OCI-LY7 (cell line): ENCODE measurements at regions not wholly inside any gene's neighbourhood (a gene's known extent, or its start where the extent isn't known, plus 50 kb on each side); places are given as distances from the start of the nearest gene placed in this dataset.

ENCODE experiments used
- BruUV-seq: library from RNA; stranded (reverse); fragments of 400-500 nt; replicated peaks from 2 replicates; lab custom pipeline; 2021; lab: Mats Ljungman, UMichigan
- CTCF ChIA-PET: fragments of 300-600 bp; sonication (Branson Sonifier 250); formaldehyde crosslinking; loops from one replicate; lab custom pipeline; 2022; ENCODE audit warnings: antibody characterized with exemption; ENCODE audit not compliant: unreplicated experiment; lab: Charles Lee
- POLR2A ChIA-PET: fragments of 300-600 bp; sonication (Branson Sonifier 250); formaldehyde crosslinking; loops from one replicate; lab custom pipeline; 2022; ENCODE audit warnings: antibody characterized with exemption; lab: Charles Lee
- DNase-seq: peaks from one replicate; pipeline ENCODE4 v3.0.0-alpha.2; 2015; ENCODE audit warnings: low spot score
- H2AFZ ChIP-seq: fragments of 200-600 bp; sonication (generic), shearing (Covaris generic); 2 replicates; pipeline ENCODE4 v1.6.1; 2014; ENCODE audit warnings: mild to moderate bottlenecking, antibody characterized with exemption, low read length, moderate library complexity
- H3K27ac ChIP-seq: fragments of 200-600 bp; sonication (generic); 2 replicates; pipeline ENCODE4 v1.5.1; 2014; ENCODE audit warnings: mixed run types, low read depth, mild to moderate bottlenecking, moderate library complexity, low read length, inconsistent platforms; ENCODE audit not compliant: poor library complexity, severe bottlenecking
- H3K36me3 ChIP-seq: fragments of 200-600 bp; sonication (generic); 2 replicates; pipeline ENCODE4 v1.6.1; 2014; ENCODE audit warnings: mild to moderate bottlenecking, antibody characterized with exemption, low read length, moderate library complexity, mixed read lengths; ENCODE audit not compliant: insufficient read depth
- H3K4me1 ChIP-seq: fragments of 200-600 bp; sonication (generic); 2 replicates; pipeline ENCODE4 v1.5.1; 2014; ENCODE audit warnings: mild to moderate bottlenecking, low read length; ENCODE audit not compliant: insufficient read depth, poor library complexity, severe bottlenecking
- H3K4me2 ChIP-seq: fragments of 200-600 bp; sonication (generic); 2 replicates; pipeline ENCODE4 v1.6.1; 2014; ENCODE audit warnings: mild to moderate bottlenecking, low read length
- H3K4me3 ChIP-seq: fragments of 200-600 bp; sonication (generic); 2 replicates; pipeline ENCODE4 v1.5.1; 2014; ENCODE audit warnings: mild to moderate bottlenecking, low read depth, low read length; ENCODE audit not compliant: poor library complexity, severe bottlenecking
- H3K79me2 ChIP-seq: fragments of 200-600 bp; sonication (generic); 2 replicates; pipeline ENCODE4 v1.6.1; 2016; ENCODE audit warnings: low read depth, mild to moderate bottlenecking, low read length, moderate library complexity, mixed read lengths; ENCODE audit not compliant: insufficient read depth
- H3K9me2 ChIP-seq: fragments of 200-600 bp; sonication (generic); 2 replicates; pipeline ENCODE4 v1.6.1; 2016; ENCODE audit warnings: mild to moderate bottlenecking, low read length, mixed read lengths; ENCODE audit not compliant: insufficient read depth
- H3K9me3 ChIP-seq: fragments of 200-600 bp; sonication (generic); 2 replicates; pipeline ENCODE4 v1.6.1; 2014; ENCODE audit warnings: mild to moderate bottlenecking, mixed run types, low read length, mixed read lengths
- H4K20me1 ChIP-seq: fragments of 200-600 bp; sonication (generic); 2 replicates; pipeline ENCODE4 v1.6.1; 2014; ENCODE audit warnings: mild to moderate bottlenecking, antibody characterized with exemption, low read length, moderate library complexity, mixed read lengths; ENCODE audit not compliant: insufficient read depth
- CTCF ChIP-seq: fragments of 200-600 bp; sonication (generic); conservative IDR thresholded peaks from 2 replicates; pipeline ENCODE4 v1.5.1; 2014; ENCODE audit warnings: mild to moderate bottlenecking, antibody characterized with exemption, low read length, moderate library complexity, mixed read lengths
- EZH2phosphoT487 ChIP-seq: fragments of 200-600 bp; sonication (generic); IDR thresholded peaks from 2 replicates; pipeline ENCODE4 v1.6.1; 2018; ENCODE audit warnings: low read depth, borderline replicate concordance, mild to moderate bottlenecking, mixed run types, antibody characterized with exemption, low read length, moderate library complexity, mixed read lengths
- intact Hi-C: fragments of 100-400 bp; cut with micrococcal nuclease; formaldehyde crosslinking; loops from one replicate; pipeline ENCODE4 v1.10.0; 2022; ENCODE audit not compliant: unreplicated experiment

- CTCF ChIA-PET = no interaction called here
- TF ChIP-seq EZH2phosphoT487 = no peak
- H3K4me1 ChIP-seq = no peaks in the 10 kb centered on the region
- BruUV-seq = no TSS peak
- H3K9me2 ChIP-seq = no peaks in the 10 kb centered on the region
- H3K27ac ChIP-seq = no peak overlapping the region
- POLR2A ChIA-PET = interaction anchor here (0.5 kb wide), 1 partner anchor 22 kb away, joined by 3 read pairs; no protein-coding TSS in a partner anchor
- no peak overlapping the region for H2AFZ ChIP-seq
- intact Hi-C loops = no loop called here
- no peaks in the 10 kb centered on the region for H3K36me3 ChIP-seq
- H4K20me1 ChIP-seq = no peaks in the 10 kb centered on the region
- no peaks in the 10 kb centered on the region for H3K79me2 ChIP-seq
- no peaks in the 10 kb centered on the region for H3K9me3 ChIP-seq
- no peak overlapping the region for H3K4me3 ChIP-seq
- no peak overlapping the region for H3K4me2 ChIP-seq
- no peak for DNase-seq
These were observed 274.3 kb upstream of the NR3C2 start for GRCh38 chr4:148716431-148717052.

- 0 out of 2 replicates have a peak, but pooled peaks have one; percentile 28 for TF ChIP-seq CTCF
- TF ChIP-seq EZH2phosphoT487 = no peak
- CTCF ChIA-PET = no interaction called here
- no TSS peak for BruUV-seq
- Histone ChIP-seq H2AFZ (no peak overlapping the region), H3K9me2 (no peaks in the 10 kb centered on the region), H3K4me2 (no peak overlapping the region), H3K36me3 (no peaks in the 10 kb centered on the region), H4K20me1 (no peaks in the 10 kb centered on the region), H3K79me2 (no peaks in the 10 kb centered on the region), H3K4me1 (no peaks in the 10 kb centered on the region), H3K27ac (no peak overlapping the region), H3K9me3 (no peaks in the 10 kb centered on the region), H3K4me3 (no peak overlapping the region)
- DNase-seq = no peak
- POLR2A ChIA-PET = no interaction called here
- intact Hi-C loops = no loop called here
These were observed 262.1 kb upstream of the NR3C2 start for GRCh38 chr4:148704291-148704690.

GRCh38 chr4:148694702-148695101 is 252.5 kb upstream of the NR3C2 start:
- no peak overlapping the region for H3K4me2 ChIP-seq
- no peak overlapping the region for H2AFZ ChIP-seq
- BruUV-seq = no TSS peak
- H3K4me1 ChIP-seq = no peaks in the 10 kb centered on the region
- CTCF ChIA-PET = no interaction called here
- no peaks in the 10 kb centered on the region for H3K36me3 ChIP-seq
- no peak overlapping the region for H3K4me3 ChIP-seq
- no peaks in the 10 kb centered on the region for H3K79me2 ChIP-seq
- POLR2A ChIA-PET = no interaction called here
- no peak for TF ChIP-seq CTCF
- TF ChIP-seq EZH2phosphoT487 = no peak
- intact Hi-C loops = no loop called here
- H3K27ac ChIP-seq = no peak overlapping the region
- H4K20me1 ChIP-seq = no peaks in the 10 kb centered on the region
- H3K9me2 ChIP-seq = no peaks in the 10 kb centered on the region
- DNase-seq = no peak
- H3K9me3 ChIP-seq = no peaks in the 10 kb centered on the region
